DOHH2 (cell line): ENCODE measurements at regions not wholly inside any gene's neighbourhood (a gene's known extent, or its start where the extent isn't known, plus 50 kb on each side); places are given as distances from the start of the nearest gene placed in this dataset.

Source experiments
- CTCF ChIP-seq: fragments of 200-600 bp; sonication (generic); IDR thresholded peaks from one replicate; pipeline ENCODE4 v1.5.1; 2014; ENCODE audit warnings: antibody characterized with exemption, mild to moderate bottlenecking, low read depth, low read length; ENCODE audit not compliant: poor library complexity, severe bottlenecking
- EZH2phosphoT487 ChIP-seq: fragments of 200-600 bp; sonication (generic); IDR thresholded peaks from 2 replicates; pipeline ENCODE4 v1.6.1; 2017; ENCODE audit warnings: borderline replicate concordance, mild to moderate bottlenecking, antibody characterized with exemption, low read length, moderate library complexity, mixed read lengths

- TF ChIP-seq CTCF (no peak), EZH2phosphoT487 (no peak)
These were observed 594.3 kb upstream of the ADGRL3 start for GRCh38 chr4:60605646-60606354.
